Tibial nerve (tissue), 4 donors: ENCODE measurements at regions not wholly inside any gene's neighbourhood (a gene's known extent, or its start where the extent isn't known, plus 50 kb on each side); places are given as distances from the start of the nearest gene placed in this dataset.

ENCODE experiments used
- DNase-seq, 2 donors: peaks; one replicate each; pipeline ENCODE4 v3.0.0-alpha.2; 2019; ENCODE audit warnings: low spot score in 2 of 2
- H3K27ac ChIP-seq, 4 donors: fragments of 200-600 bp; sonication (generic) in 3 of 4; one replicate each; pipeline ENCODE4 v1.5.1; 2017 to 2019; ENCODE audit warnings: mild to moderate bottlenecking in 1 of 4
- H3K27me3 ChIP-seq, 2 donors: fragments of 200-600 bp; sonication (generic) in 1 of 2; one replicate each; pipeline versions ENCODE4 v1.5.1 to v1.6.0; 2017 to 2019
- H3K36me3 ChIP-seq, 3 donors: fragments of 200-600 bp; sonication (generic); one replicate each; pipeline ENCODE4 v1.5.1; 2018 to 2019
- H3K4me1 ChIP-seq, 4 donors: fragments of 200-600 bp; sonication (generic) in 3 of 4; one replicate each; pipeline ENCODE4 v1.5.1; 2017 to 2019
- H3K4me3 ChIP-seq, 4 donors: fragments of 200-600 bp; sonication (generic) in 3 of 4; one replicate each; pipeline ENCODE4 v1.5.1; 2017 to 2019; ENCODE audit warnings: mild to moderate bottlenecking in 1 of 4, moderate library complexity in 1 of 4
- H3K9me3 ChIP-seq, 4 donors: fragments of 200-600 bp; sonication (generic) in 3 of 4; one replicate each; pipeline ENCODE4 v1.5.1; 2017 to 2019
- CTCF ChIP-seq, 5 experiments: fragments of 200-600 bp in 3 of 5; fragments of 450-650 bp in 2 of 5; sonication (generic) in 3 of 5; IDR thresholded peaks; one replicate each; pipeline ENCODE4 v1.5.1; 2016 to 2019; ENCODE audit warnings: antibody characterized with exemption in 5 of 5, mild to moderate bottlenecking in 3 of 5, moderate library complexity in 2 of 5
- EP300 ChIP-seq, 2 donors: sonication (generic); formaldehyde crosslinking; IDR thresholded peaks; one replicate each; pipeline ENCODE4 v1.6.1; 2017; ENCODE audit warnings: antibody characterized with exemption in 2 of 2, mild to moderate bottlenecking in 1 of 2
- POLR2A ChIP-seq, 2 donors: fragments of 450-650 bp; IDR thresholded peaks; one replicate each; pipeline ENCODE4 v1.6.1; 2017; ENCODE audit warnings: antibody characterized with exemption in 2 of 2, mild to moderate bottlenecking in 2 of 2, moderate library complexity in 2 of 2
- WGBS, 2 donors: methylation state at CpG; one replicate each; pipeline ENCODE4 v1.1.5; 2018; 5-methylcytosine and 5-hydroxymethylcytosine counted together

DNA sequence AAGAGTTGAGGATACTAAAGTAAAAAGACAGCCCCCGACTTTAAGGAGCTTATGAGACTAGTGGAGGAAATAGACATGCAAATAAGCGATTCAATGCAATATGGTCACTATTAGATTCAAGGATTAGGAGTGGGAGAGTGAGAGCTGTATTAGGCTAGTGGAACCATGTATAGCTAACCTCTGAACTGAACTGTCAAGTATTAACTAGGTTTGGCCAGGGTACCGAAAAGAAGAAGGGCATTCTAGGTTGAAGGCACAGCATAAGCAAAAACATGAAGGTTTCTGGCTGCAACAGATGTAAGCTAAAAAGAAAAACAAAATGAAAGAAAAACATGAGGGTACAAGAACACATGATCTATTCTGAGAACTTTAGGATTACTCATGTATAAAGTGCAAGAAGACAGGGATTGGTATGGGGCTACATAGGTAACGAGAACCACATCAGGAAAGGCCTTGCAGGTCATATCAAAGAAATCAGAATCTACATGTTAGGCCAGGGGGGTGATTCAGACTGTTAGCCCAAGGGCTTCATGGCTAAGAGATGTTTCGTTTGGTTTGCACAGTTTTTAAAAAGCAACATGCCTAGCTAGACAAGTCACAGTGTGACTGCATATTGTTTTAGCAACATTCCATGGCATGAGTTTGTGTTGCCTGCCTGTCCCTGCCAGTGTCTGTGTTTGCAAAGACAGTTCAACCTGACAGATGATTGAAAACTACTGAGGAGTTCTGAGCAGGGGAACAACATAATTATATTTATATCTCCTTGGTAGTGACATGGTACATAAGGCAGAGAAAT is 54.4 kb upstream of the HAO2 start:
- Histone ChIP-seq H3K27me3 (no peaks in the 10 kb centered on the region), H3K27ac (no peak overlapping the region), H3K36me3 (no peaks in the 10 kb centered on the region), H3K9me3 (no peaks in the 10 kb centered on the region), H3K4me3 (no peak overlapping the region), H3K4me1 (no peaks in the 10 kb centered on the region)
- DNase-seq: no peak
- TF ChIP-seq POLR2A (IDR thresholded peaks at IDR 0.05): no peak
- TF ChIP-seq EP300 (IDR thresholded peaks at IDR 0.05): no peak
- no peak for TF ChIP-seq CTCF (IDR thresholded peaks at IDR 0.05)
- WGBS, 2 donors: 83 to 89% methylated on average over 5 of the region's 5 CpGs

DNA sequence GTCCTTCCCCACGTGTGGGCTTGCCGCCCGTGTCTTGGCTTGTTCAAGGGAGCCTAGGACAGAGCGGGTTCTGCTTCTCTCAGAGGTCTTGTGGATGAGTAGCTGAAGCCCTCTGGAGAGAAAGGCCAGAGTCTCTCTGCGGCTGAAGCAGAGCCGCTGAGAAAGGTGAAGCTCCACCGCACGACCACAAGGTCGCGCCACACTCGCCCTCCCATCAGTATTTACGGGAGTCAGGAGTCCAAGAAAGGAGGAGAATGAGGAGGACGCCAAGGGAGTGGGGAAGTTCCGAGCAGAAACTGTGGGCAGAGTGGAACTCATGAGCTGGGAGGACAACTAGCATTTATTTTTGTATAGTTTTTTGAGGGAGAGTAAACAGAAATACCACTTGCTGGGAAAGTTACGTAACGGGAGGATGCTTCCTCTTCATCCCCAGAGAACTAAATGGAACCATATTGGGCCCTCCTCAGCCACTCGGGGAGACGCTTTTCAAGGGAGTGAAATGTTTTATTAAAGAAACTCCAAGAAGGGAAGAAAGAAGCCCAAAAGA is 51.6 kb upstream of the HAO2 start:
- H3K36me3 ChIP-seq: no peaks in the 10 kb centered on the region

DNA sequence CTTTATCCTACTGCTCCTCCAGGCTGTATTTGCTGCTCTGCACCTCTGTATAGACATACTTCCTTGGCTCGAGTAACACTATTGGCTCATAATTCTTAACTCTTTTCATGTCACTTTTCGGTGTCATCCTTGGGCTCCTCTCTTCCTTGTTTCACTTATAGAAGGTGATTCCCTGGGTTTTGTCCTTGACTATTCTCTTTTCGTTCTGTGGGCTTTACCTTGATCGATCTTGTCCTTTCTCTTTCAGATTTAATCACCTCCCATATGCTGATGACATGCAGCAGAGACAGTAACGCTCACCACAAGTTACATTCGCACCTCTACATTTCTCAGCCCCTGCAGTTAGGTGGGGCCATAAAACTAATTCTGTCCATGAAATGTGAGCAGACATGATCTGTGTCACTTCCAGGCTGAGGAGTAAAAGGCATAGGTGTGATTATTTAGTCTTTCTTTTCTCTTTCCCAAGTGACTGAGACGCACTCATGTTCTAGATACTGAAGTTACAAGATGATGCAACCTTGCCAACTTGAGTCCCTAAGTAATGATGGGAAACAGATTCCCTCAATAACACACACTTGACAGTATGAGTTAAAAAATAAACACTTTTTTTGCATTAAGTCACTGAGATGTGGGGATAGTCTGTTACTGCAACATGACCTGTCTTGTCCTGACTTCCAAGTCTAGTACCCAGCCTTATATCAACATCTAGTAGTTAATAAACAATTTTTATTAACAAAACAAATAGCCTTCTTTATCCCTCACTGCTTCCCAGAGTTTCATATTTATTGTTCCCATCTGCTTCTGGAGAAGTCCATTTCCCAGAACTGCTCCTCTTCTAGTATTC is 49.9 kb upstream of the HAO2 start:
- WGBS, 2 donors: 74 to 77% methylated on average over 7 of the region's 7 CpGs
- Histone ChIP-seq H3K9me3 (no peaks in the 10 kb centered on the region), H3K27ac (no peak overlapping the region), H3K4me1 (no peaks in the 10 kb centered on the region), H3K4me3 (no peak overlapping the region), H3K27me3 (no peaks in the 10 kb centered on the region), H3K36me3 (no peaks in the 10 kb centered on the region)
- TF ChIP-seq CTCF (IDR thresholded peaks at IDR 0.05) (no peak), EP300 (IDR thresholded peaks at IDR 0.05) (no peak), POLR2A (IDR thresholded peaks at IDR 0.05) (no peak)
- DNase-seq: no peak

More for the DNA sequence above, 51.6 kb upstream of the HAO2 start:
- Histone ChIP-seq H3K4me3 (no peak overlapping the region), H3K9me3 (no peaks in the 10 kb centered on the region), H3K27ac (no peak overlapping the region), H3K4me1 (no peaks in the 10 kb centered on the region), H3K27me3 (no peaks in the 10 kb centered on the region)
- no peak for DNase-seq
- 77 to 86% methylated on average over 18 of the region's 18 CpGs for WGBS, 2 donors
- TF ChIP-seq EP300 (IDR thresholded peaks at IDR 0.05): no peak
- TF ChIP-seq CTCF (IDR thresholded peaks at IDR 0.05): no peak
- TF ChIP-seq POLR2A (IDR thresholded peaks at IDR 0.05): no peak
